DMS53 treated with DMSO at 0.1 percent for 48 hours (cell line): ENCODE measurements at regions not wholly inside any gene's neighbourhood (a gene's known extent, or its start where the extent isn't known, plus 50 kb on each side); places are given as distances from the start of the nearest gene placed in this dataset.
"Not testable (repeated sequence)": the region's sequence is repeated elsewhere in the genome, so short reads cannot be mapped to it uniquely, and the experiment has no call there.

Experiments
- DNase-seq: peaks from one replicate; lab custom pipeline; 2025; ENCODE audit not compliant: unreplicated experiment; lab: John Stamatoyannopoulos, UW

GRCh38 chr12:59357811-59358210 lies 238.0 kb upstream of the SLC16A7 start:
- DNase-seq = no peak

GRCh38 chr12:59346248-59346647 lies 249.6 kb upstream of the SLC16A7 start:
- not testable (repeated sequence) for DNase-seq

- peak; percentile 31 for DNase-seq
Measured at GRCh38 chr12:59345406-59345805, 250.4 kb upstream of the SLC16A7 start.

- no peak for DNase-seq
Measured at GRCh38 chr12:59344224-59344623, 251.6 kb upstream of the SLC16A7 start.

- no peak for DNase-seq
Measured at GRCh38 chr12:59329462-59329861, 266.4 kb upstream of the SLC16A7 start.

- not testable (repeated sequence) for DNase-seq
Measured at GRCh38 chr12:59328395-59329075, 267.3 kb upstream of the SLC16A7 start.

- not testable (repeated sequence) for DNase-seq
Measured at GRCh38 chr12:59326457-59326856, 269.4 kb upstream of the SLC16A7 start.

- peak; percentile 13 for DNase-seq
Measured at GRCh38 chr12:59322473-59322872, 273.4 kb upstream of the SLC16A7 start.

GRCh38 chr12:59321278-59321677 lies 274.6 kb upstream of the SLC16A7 start:
- no peak for DNase-seq

- no peak for DNase-seq
Measured at GRCh38 chr12:59320112-59320511, 275.7 kb upstream of the SLC16A7 start.

GRCh38 chr12:59318940-59319339 lies 276.9 kb upstream of the SLC16A7 start:
- no peak for DNase-seq

- no peak for DNase-seq
Measured at GRCh38 chr12:59317598-59317997, 278.2 kb upstream of the SLC16A7 start.

GRCh38 chr12:59316938-59317337 lies 278.9 kb upstream of the SLC16A7 start:
- DNase-seq = no peak

GRCh38 chr12:59316354-59316753 lies 279.5 kb upstream of the SLC16A7 start:
- DNase-seq = not testable (repeated sequence)

GRCh38 chr12:59314209-59314608 lies 281.6 kb upstream of the SLC16A7 start:
- no peak for DNase-seq

- no peak for DNase-seq
Measured at GRCh38 chr12:59304077-59304721, 291.6 kb upstream of the SLC16A7 start.

- no peak for DNase-seq
Measured at GRCh38 chr12:59298296-59298695, 297.5 kb upstream of the SLC16A7 start.

GRCh38 chr12:59294221-59294620 lies 301.6 kb upstream of the SLC16A7 start:
- no peak for DNase-seq

GRCh38 chr12:59282999-59283398 lies 312.8 kb upstream of the SLC16A7 start:
- no peak for DNase-seq

- DNase-seq = not testable (repeated sequence)
Measured at GRCh38 chr12:59273561-59273960, 322.3 kb upstream of the SLC16A7 start.

GRCh38 chr12:59268295-59268809 lies 327.5 kb upstream of the SLC16A7 start:
- no peak for DNase-seq

GRCh38 chr12:59260202-59260601 lies 335.6 kb upstream of the SLC16A7 start:
- DNase-seq = no peak
